ENCODE measurements at regions not wholly inside any gene's neighbourhood (a gene's known extent, or its start where the extent isn't known, plus 50 kb on each side); places are given as distances from the start of the nearest gene placed in this dataset.

DNA sequence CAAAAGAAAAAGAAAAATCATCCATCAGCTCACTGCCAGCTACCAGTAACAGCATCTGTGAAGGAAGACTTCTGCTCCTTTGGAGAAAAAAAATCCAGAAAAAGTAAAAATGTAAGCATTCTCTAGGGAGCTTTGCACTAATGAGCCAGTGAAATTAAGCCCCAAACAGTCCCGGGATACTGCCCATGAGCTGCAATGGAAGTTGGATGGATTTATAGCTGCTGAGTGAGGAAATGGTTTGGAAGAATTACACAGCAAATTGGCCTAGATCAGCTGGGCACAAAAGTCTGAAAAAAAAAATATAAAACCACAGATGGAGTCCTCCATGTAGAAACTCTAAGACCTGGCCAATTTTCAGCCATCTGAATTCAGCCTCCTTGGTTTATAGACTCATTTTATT, 462.9 kb upstream of the USP15 start:
- no peaks in the 10 kb centered on the region for H3K27me3 ChIP-seq (replicated peaks in 1 of 2; ENCODE audit: control insufficient read depth in 2 of 2, extremely low read depth in 1 of 2, insufficient read depth in 2 of 2, low read length in 1 of 2)
- DNase-seq, result no peak
- no peak overlapping the region for H3K27ac Mint-ChIP-seq
- WGBS (ENCODE audit: insufficient coverage), result 7% methylated on average over 1 of the region's 1 CpG
- no peaks in the 10 kb centered on the region for H3K27me3 Mint-ChIP-seq
- ATAC-seq (replicated peaks in 1 of 4), result no peak
- ChIA-PET POLR2A (no interaction called here), CTCF (no interaction called here)
- H3K27ac ChIP-seq (ENCODE audit: low read length), result no peak overlapping the region
- no peaks in the 10 kb centered on the region for H3K36me3 ChIP-seq (ENCODE audit: control insufficient read depth in 2 of 2, extremely low read depth in 1 of 2, insufficient read depth in 1 of 2, low read length in 1 of 2)
- no peaks in the 10 kb centered on the region for H3K4me1 Mint-ChIP-seq
- H3K4me3 ChIP-seq (ENCODE audit: control insufficient read depth in 1 of 2, extremely low read depth in 1 of 2, low read length in 1 of 2), result no peak overlapping the region
- no peaks in the 10 kb centered on the region for H3K4me1 ChIP-seq (ENCODE audit: control insufficient read depth in 1 of 2, extremely low read depth in 1 of 2, insufficient read depth in 2 of 2, low read length in 2 of 2)
- no peaks in the 10 kb centered on the region for H3K36me3 Mint-ChIP-seq
- no peaks in the 10 kb centered on the region for H3K9me3 ChIP-seq
- no peak overlapping the region for H3K4me3 Mint-ChIP-seq
- peaks cover 2 to 5% (median 4%) of the 10 kb centered on the region in 3 donors for H3K9me3 Mint-ChIP-seq

DNA sequence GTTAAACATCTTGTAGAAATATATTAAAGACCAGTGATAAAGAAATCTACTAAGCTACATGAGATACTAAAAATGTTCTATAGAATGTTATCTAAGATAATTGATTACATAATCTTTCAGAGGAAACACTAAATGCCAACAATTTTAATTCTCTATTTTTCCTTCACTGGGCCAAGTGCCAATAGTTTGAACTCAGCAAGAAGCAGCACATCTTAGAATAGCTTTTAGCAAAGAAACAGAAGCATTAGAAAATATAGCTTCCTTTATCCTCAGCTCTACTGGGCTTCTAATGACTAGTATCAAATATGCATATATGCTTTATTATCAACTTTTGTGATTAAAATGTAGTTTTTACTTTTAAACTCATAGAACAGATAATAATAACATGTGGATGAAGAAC, 461.4 kb upstream of the USP15 start:
- Mint-ChIP-seq H3K4me3 (no peak overlapping the region), H3K4me1 (no peaks in the 10 kb centered on the region), H3K9me3 (peaks cover 2 to 6% (median 4%) of the 10 kb centered on the region in 3 donors), H3K36me3 (no peaks in the 10 kb centered on the region), H3K27me3 (no peaks in the 10 kb centered on the region), H3K27ac (no peak overlapping the region)
- Histone ChIP-seq H3K27me3 (replicated peaks in 1 of 2; ENCODE audit: control insufficient read depth in 2 of 2, extremely low read depth in 1 of 2, insufficient read depth in 2 of 2, low read length in 1 of 2) (no peaks in the 10 kb centered on the region), H3K27ac (ENCODE audit: low read length) (no peak overlapping the region), H3K4me3 (ENCODE audit: control insufficient read depth in 1 of 2, extremely low read depth in 1 of 2, low read length in 1 of 2) (no peak overlapping the region), H3K4me1 (ENCODE audit: control insufficient read depth in 1 of 2, extremely low read depth in 1 of 2, insufficient read depth in 2 of 2, low read length in 2 of 2) (no peaks in the 10 kb centered on the region), H3K9me3 (no peaks in the 10 kb centered on the region), H3K36me3 (ENCODE audit: control insufficient read depth in 2 of 2, extremely low read depth in 1 of 2, insufficient read depth in 1 of 2, low read length in 1 of 2) (no peaks in the 10 kb centered on the region)
- ChIA-PET CTCF (no interaction called here), POLR2A (no interaction called here)
- DNase-seq (no peak), ATAC-seq (replicated peaks in 1 of 4) (no peak)

DNA sequence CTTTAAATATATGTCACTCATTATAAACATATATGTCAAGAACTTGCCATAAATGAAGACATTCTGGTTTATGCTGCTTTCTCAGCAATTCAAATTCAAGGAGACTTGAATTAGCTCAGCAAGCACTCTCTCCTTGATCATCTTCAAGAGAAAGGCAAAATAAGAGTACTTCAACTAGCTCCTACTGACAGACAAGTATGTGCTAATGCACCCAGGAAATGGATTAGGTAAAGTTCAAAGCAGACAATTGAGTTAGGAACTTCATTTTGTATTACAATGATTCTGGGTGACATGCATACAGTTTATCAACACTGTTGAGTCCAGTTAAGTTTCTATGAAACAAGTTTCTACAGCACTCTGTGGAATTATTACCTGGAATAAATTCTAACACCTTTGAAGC, 455.9 kb upstream of the USP15 start:
- H3K27me3 Mint-ChIP-seq, result no peaks in the 10 kb centered on the region
- H3K4me3 ChIP-seq (ENCODE audit: control insufficient read depth in 1 of 2, extremely low read depth in 1 of 2, low read length in 1 of 2), result no peak overlapping the region

DNA sequence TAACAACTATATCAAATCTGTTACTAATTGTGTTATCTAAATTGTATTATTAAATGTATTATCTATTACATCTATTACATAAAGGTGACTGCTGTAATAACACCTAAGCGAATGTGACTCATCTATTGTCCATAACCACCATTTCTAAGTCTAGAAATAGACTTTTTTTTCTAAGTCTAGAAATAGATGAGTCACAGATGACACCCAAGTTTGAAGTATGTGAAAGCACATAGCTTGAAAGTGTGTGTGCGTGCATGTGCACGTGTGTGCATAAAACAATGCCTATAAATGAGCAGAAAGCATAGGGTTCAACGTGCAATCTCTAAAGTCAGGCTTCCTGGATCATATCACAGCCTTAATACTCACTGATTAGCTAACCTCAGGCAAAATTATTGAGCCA, 451.3 kb upstream of the USP15 start:
- Histone ChIP-seq H3K27me3 (replicated peaks in 1 of 2; ENCODE audit: control insufficient read depth in 2 of 2, extremely low read depth in 1 of 2, insufficient read depth in 2 of 2, low read length in 1 of 2) (no peaks in the 10 kb centered on the region), H3K4me1 (ENCODE audit: control insufficient read depth in 1 of 2, extremely low read depth in 1 of 2, insufficient read depth in 2 of 2, low read length in 2 of 2) (no peaks in the 10 kb centered on the region), H3K4me3 (ENCODE audit: control insufficient read depth in 1 of 2, extremely low read depth in 1 of 2, low read length in 1 of 2) (no peak overlapping the region), H3K36me3 (ENCODE audit: control insufficient read depth in 2 of 2, extremely low read depth in 1 of 2, insufficient read depth in 1 of 2, low read length in 1 of 2) (no peaks in the 10 kb centered on the region), H3K9me3 (no peaks in the 10 kb centered on the region), H3K27ac (ENCODE audit: low read length) (no peak overlapping the region)
- ChIA-PET CTCF (no interaction called here), POLR2A (no interaction called here)
- Mint-ChIP-seq H3K27ac (no peak overlapping the region), H3K9me3 (peaks cover 6 to 27% (median 18%) of the 10 kb centered on the region in 3 donors), H3K27me3 (no peaks in the 10 kb centered on the region), H3K36me3 (no peaks in the 10 kb centered on the region), H3K4me3 (no peak overlapping the region), H3K4me1 (no peaks in the 10 kb centered on the region)
- DNase-seq, result no peak
- ATAC-seq (replicated peaks in 1 of 4), result no peak
- WGBS (ENCODE audit: insufficient coverage), result 20% methylated on average over 1 of the region's 4 CpGs

More for the DNA sequence above, 455.9 kb upstream of the USP15 start:
- ATAC-seq (replicated peaks in 1 of 4) (no peak), DNase-seq (no peak)
- Mint-ChIP-seq H3K4me3 (no peak overlapping the region), H3K9me3 (peaks cover 8 to 22% (median 17%) of the 10 kb centered on the region in 3 donors), H3K27ac (no peak overlapping the region), H3K36me3 (no peaks in the 10 kb centered on the region), H3K4me1 (no peaks in the 10 kb centered on the region)
- POLR2A ChIA-PET, result no interaction called here
- Histone ChIP-seq H3K27ac (ENCODE audit: low read length) (no peak overlapping the region), H3K27me3 (replicated peaks in 1 of 2; ENCODE audit: control insufficient read depth in 2 of 2, extremely low read depth in 1 of 2, insufficient read depth in 2 of 2, low read length in 1 of 2) (no peaks in the 10 kb centered on the region), H3K9me3 (no peaks in the 10 kb centered on the region), H3K4me1 (ENCODE audit: control insufficient read depth in 1 of 2, extremely low read depth in 1 of 2, insufficient read depth in 2 of 2, low read length in 2 of 2) (no peaks in the 10 kb centered on the region), H3K36me3 (ENCODE audit: control insufficient read depth in 2 of 2, extremely low read depth in 1 of 2, insufficient read depth in 1 of 2, low read length in 1 of 2) (no peaks in the 10 kb centered on the region)
- CTCF ChIA-PET, result no interaction called here

DNA sequence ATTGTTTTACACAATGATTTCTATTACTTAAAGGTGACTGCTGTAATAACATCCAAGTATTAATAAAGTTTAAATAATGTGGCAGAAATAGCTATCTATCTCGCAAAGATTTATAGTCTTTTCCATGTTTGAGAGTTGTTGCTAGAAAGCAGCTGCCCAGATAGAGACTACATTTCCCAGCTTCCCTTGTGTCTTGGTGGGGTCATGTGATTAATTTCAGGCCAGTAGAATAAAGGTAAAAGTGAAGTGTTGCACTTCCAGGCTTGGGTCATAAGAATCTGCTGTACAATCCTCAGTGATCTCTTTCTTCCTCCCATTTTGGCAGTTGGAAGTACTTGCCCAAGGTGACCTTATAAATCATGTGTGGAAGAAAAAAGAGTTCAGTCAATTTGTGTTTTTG, 449.7 kb upstream of the USP15 start:
- Mint-ChIP-seq H3K4me1 (no peaks in the 10 kb centered on the region), H3K27ac (no peak overlapping the region), H3K36me3 (no peaks in the 10 kb centered on the region), H3K27me3 (no peaks in the 10 kb centered on the region), H3K9me3 (peaks cover 10 to 31% (median 22%) of the 10 kb centered on the region in 3 donors), H3K4me3 (no peak overlapping the region)
- no CpG with 5 or more reads among the region's 1 CpG for WGBS (ENCODE audit: insufficient coverage)
- no peaks in the 10 kb centered on the region for H3K4me1 ChIP-seq (ENCODE audit: control insufficient read depth in 1 of 2, extremely low read depth in 1 of 2, insufficient read depth in 2 of 2, low read length in 2 of 2)
- H3K36me3 ChIP-seq (ENCODE audit: control insufficient read depth in 2 of 2, extremely low read depth in 1 of 2, insufficient read depth in 1 of 2, low read length in 1 of 2), result no peaks in the 10 kb centered on the region
- ChIA-PET CTCF (no interaction called here), POLR2A (no interaction called here)
- DNase-seq, result no peak
- H3K4me3 ChIP-seq (ENCODE audit: control insufficient read depth in 1 of 2, extremely low read depth in 1 of 2, low read length in 1 of 2), result no peak overlapping the region
- H3K27me3 ChIP-seq (replicated peaks in 1 of 2; ENCODE audit: control insufficient read depth in 2 of 2, extremely low read depth in 1 of 2, insufficient read depth in 2 of 2, low read length in 1 of 2), result no peaks in the 10 kb centered on the region
- H3K9me3 ChIP-seq, result no peaks in the 10 kb centered on the region
- ATAC-seq (replicated peaks in 1 of 4), result no peak
- no peak overlapping the region for H3K27ac ChIP-seq (ENCODE audit: low read length)

DNA sequence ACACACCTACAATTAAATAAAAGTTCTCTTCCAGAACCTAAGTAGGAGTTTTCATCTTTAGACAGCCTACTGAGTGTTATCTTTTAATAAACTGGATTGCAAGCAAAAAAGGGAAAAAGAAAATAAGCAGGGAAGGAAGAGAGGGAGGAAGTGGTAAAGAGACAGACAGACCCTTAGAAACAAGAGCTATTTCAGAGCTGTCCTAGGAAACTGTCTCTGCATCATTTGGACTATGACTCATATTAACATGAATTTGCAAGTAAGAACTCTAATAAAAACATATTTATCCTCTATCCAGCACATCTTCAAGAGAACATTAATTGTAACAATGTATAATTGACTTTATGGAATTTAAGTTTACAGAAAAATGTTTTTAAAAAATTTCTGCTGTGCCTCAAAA, 438.8 kb upstream of the USP15 start:
- H3K27ac ChIP-seq (ENCODE audit: low read length), result no peak overlapping the region
- H3K9me3 ChIP-seq, result no peaks in the 10 kb centered on the region
- H3K9me3 Mint-ChIP-seq, result peaks cover 0 to 2% (median 0%) of the 10 kb centered on the region in 3 donors
- no peak overlapping the region for H3K27ac Mint-ChIP-seq
- H3K4me1 ChIP-seq (ENCODE audit: control insufficient read depth in 1 of 2, extremely low read depth in 1 of 2, insufficient read depth in 2 of 2, low read length in 2 of 2), result no peaks in the 10 kb centered on the region
- ATAC-seq (replicated peaks in 1 of 4) (no peak), DNase-seq (no peak)
- no peaks in the 10 kb centered on the region for H3K27me3 ChIP-seq (replicated peaks in 1 of 2; ENCODE audit: control insufficient read depth in 2 of 2, extremely low read depth in 1 of 2, insufficient read depth in 2 of 2, low read length in 1 of 2)
- no peaks in the 10 kb centered on the region for H3K27me3 Mint-ChIP-seq
- ChIA-PET POLR2A (no interaction called here), CTCF (no interaction called here)
- no peaks in the 10 kb centered on the region for H3K36me3 ChIP-seq (ENCODE audit: control insufficient read depth in 2 of 2, extremely low read depth in 1 of 2, insufficient read depth in 1 of 2, low read length in 1 of 2)
- peaks cover 0 to 2% (median 0%) of the 10 kb centered on the region in 3 donors for H3K4me1 Mint-ChIP-seq
- no peak overlapping the region for H3K4me3 Mint-ChIP-seq
- H3K36me3 Mint-ChIP-seq, result no peaks in the 10 kb centered on the region
- H3K4me3 ChIP-seq (ENCODE audit: control insufficient read depth in 1 of 2, extremely low read depth in 1 of 2, low read length in 1 of 2), result no peak overlapping the region

DNA sequence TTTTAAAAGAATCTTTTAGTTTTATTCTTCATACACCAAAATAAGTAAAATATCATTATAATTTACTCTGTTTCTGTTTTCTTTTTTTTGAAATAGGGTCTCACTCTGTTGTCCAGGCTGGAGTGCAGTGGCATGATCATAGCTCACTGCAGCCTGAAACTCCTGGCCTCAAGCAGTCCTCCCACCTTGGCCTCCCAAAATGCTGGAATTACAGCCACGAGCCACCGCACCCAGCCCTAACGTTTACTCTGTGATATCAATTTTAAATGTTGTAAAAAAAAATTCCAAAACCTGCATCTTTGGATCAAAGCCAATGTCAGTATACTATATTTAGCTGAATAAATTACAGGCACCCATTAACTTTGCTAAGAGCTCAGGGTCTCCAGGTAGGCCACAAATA, 437.1 kb upstream of the USP15 start:
- ATAC-seq (replicated peaks in 1 of 4) (no peak), DNase-seq (no peak)
- CTCF ChIA-PET, result no interaction called here
- Histone ChIP-seq H3K4me3 (ENCODE audit: control insufficient read depth in 1 of 2, extremely low read depth in 1 of 2, low read length in 1 of 2) (no peak overlapping the region), H3K36me3 (ENCODE audit: control insufficient read depth in 2 of 2, extremely low read depth in 1 of 2, insufficient read depth in 1 of 2, low read length in 1 of 2) (no peaks in the 10 kb centered on the region), H3K27ac (ENCODE audit: low read length) (no peak overlapping the region), H3K4me1 (ENCODE audit: control insufficient read depth in 1 of 2, extremely low read depth in 1 of 2, insufficient read depth in 2 of 2, low read length in 2 of 2) (no peaks in the 10 kb centered on the region), H3K9me3 (no peaks in the 10 kb centered on the region), H3K27me3 (replicated peaks in 1 of 2; ENCODE audit: control insufficient read depth in 2 of 2, extremely low read depth in 1 of 2, insufficient read depth in 2 of 2, low read length in 1 of 2) (no peaks in the 10 kb centered on the region)
- POLR2A ChIA-PET, result no interaction called here
- Mint-ChIP-seq H3K4me3 (no peak overlapping the region), H3K4me1 (peaks cover 0 to 2% (median 0%) of the 10 kb centered on the region in 3 donors), H3K36me3 (no peaks in the 10 kb centered on the region), H3K9me3 (no peaks in the 10 kb centered on the region), H3K27me3 (no peaks in the 10 kb centered on the region), H3K27ac (no peak overlapping the region)
- no CpG with 5 or more reads among the region's 3 CpGs for WGBS (ENCODE audit: insufficient coverage)

Measured in T-cell (primary cell).